ENCODE measurements at regions not wholly inside any gene's neighbourhood (a gene's known extent, or its start where the extent isn't known, plus 50 kb on each side); places are given as distances from the start of the nearest gene placed in this dataset.

DNA sequence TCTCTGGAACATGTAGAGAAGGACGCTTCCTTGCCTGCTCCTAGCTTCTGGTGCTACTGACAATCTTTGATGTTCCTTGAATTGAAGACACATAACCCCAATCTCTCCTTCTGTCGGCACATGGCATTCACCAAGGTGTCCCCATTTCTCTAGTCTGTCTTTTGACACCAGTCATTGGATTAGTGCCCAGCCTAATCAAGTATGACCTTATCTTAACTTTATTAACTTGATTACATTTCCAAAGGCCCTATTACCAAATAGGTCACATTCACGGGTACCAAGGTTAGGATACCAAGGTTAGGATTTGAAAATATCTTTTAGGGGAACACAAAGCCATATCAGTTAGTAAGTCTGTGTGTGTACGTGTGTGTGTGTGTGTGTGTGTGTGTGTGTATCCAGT lies 377.9 kb downstream of the CMPK2 start:
- DNase-seq, result no peak

DNA sequence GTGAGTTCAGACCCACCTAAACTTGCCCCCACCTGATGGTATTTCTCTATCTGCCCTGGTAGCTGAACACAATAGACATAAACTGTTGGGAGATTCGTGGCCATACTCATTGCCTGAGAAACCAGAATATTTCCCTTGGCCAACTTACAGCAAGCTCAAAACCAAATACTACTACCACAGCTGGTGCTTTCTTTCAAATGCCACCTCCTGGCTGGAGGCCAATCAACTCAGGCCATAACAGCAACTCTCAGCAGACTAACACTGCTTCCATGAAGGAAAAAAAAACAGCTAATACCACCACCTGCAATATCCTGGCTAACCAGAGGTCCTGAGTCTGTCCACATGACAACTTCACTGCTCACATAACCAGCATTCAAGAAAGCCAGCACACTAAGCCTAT lies 373.1 kb downstream of the CMPK2 start:
- DNase-seq, result peak; percentile 63

DNA sequence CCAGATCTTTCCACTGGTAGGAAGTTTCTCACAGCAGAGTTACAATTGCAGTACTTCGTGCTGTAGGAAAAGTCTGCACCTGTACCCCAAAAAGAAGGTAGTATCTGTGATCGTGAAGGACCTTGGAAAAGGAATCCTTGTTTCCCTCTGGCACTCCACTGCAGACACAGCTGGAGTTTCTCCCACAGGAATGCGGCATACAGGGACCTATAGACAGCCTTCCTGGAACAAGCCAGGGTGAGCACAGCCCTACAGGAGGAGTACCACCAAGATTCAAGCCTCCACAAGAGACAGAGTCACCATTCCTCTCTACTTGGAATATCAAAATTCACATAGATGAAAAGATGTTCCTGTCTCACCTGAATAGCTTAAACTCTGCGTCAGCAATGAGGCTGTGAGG lies 372.4 kb downstream of the CMPK2 start:
- no peak for DNase-seq

DNA sequence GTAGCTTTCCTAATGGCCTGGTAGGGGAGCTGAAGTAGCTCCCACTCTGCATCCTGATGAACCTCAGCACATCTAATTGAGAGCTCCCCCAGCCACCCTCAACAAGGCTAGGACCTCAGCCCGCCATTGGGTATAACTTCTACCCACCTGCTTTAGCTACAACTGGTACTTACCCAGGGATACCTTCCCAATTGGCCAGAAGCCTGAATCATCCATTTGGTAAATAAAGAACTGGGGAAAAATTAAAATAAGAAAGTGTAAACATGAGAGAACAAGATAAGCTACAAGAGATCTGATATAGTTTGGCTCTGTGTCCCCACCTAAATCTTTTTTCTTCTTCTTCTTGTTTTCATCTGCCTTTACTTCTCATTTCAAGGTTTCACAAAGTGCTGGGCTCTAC lies 372.0 kb downstream of the CMPK2 start:
- DNase-seq, result no peak

DNA sequence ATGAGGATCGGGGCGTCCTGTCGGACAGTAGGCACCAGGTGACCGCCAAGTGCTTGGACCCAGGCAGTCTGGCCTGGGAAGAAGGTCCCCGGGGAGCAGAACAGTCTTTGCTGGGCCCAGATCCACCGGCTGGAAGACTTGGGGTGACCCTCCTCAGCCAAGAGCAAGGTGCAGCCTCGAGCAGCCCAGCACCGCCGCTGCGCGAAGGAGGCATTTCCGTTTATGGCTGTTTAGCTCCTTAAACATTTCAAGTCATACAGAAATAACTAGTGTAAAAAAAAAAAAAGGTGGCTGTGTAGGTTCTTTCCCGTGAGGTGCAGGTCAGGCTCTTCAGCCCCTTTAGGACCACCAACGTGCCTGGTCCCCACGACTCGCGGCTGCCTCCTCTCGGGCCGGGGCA lies 370.2 kb downstream of the CMPK2 start:
- DNase-seq, result no peak

DNA sequence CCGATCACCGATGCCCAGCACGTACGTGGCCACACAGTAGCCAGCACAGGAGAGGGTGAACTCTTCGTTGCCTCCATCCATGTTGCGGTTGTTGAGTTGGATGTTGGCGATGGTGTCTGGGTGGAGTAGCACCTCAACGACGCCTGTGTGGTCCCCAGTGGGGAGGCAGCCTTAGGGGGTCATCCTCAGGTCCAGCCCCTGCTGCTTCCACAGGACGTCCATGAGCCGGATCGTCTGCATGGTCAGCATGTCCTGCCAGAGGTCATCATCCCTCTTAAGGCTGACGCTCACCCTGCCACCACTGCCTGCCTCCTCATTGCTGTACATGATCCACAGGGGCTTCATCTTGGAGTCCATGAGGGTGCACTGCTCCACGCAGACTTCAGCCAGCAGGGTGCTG lies 369.3 kb downstream of the CMPK2 start:
- no peak for DNase-seq

DNA sequence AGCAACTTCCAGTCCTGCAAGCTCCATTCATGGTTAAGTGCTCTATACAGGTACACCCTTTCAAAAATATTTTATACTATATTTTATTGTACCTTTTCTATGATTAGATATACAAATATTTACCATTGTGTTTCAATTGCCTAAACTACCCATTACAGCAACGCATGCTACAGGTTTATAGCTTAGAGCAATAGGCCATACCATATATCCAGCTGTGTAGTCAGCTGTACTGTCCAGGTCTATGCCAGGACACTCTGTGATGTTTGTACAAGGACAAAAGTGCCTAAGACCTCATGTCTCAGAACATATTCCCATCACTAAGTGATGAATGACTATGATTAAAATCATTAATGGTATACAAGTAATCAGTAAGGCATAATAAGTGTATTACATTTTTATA lies 368.7 kb downstream of the CMPK2 start:
- no peak for DNase-seq

DNA sequence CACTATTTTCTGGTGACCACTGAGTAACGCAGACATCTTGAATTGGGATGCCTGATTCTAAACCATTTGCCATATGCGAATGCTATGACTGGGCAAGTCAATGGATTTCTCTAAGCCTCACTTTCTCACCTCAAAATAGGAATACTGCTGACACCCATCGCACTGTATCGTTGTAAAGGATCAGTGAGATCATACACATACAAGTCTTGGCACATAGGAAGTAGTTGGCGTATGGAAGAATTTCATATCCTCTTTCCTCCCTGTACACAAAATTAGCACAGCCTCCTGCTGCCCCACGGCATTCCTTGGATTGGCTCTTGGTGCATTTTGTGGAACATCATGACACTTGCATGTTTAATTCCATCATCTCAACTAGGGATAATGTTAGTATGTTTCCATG lies 366.9 kb downstream of the CMPK2 start:
- no peak for DNase-seq

DNA sequence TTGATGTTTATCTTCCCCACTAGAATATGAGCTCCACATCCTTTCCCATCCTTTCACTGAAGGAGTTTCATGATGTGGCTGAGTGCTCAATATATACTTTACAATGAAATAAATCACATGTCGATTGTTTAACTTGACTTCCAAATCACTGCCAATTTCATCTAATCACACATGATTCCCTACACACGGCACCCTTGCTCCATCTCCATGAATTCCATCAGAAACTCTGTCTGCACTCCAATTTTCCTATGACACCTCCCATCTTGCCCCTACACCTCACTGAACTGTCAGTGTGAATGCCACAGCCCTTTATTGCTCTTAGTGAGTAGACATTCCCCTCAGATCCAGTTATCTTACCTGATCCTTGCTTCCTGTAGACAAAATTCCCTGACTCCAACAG lies 366.0 kb downstream of the CMPK2 start:
- no peak for DNase-seq

DNA sequence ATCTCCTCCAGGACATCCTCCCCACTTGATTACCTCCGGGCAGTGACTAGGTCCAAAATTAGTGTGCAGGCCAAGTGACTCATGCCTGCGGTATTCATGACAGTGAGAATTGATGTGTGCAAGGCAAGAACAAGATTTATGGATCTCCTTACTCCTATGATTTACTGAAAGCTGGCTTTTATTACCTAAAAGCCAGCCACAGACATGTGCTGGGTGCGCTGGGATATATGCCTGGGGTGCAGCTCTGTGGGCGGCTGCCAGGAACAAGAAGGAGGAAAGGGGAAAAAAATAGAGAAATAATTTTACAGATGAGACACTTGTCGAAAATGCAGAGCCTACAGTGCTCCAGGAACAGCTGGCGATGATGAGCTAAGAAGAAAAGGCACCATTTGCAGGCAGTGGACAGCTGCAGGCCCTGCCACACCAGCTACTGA lies 359.3 kb downstream of the CMPK2 start:
- DNase-seq, result no peak

DNA sequence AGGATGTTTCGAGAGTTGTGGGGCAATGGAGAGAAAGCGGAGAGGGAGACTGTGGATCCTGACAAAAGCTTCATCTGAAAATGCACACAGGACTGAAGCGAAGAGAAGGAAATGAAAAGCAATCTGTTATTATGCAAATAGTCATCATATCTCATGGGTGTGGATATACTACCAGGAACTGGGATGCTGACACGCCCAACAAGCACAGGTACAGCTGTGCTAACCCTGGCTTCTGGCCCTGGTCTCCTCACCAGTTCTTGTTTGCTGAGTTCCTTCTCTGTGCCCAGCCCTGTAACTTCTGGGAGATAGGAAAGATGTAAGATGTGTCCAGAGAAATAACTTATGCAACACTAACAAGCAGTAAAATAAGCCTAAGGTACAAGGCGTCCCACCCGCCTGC lies 358.8 kb downstream of the CMPK2 start:
- no peak for DNase-seq

DNA sequence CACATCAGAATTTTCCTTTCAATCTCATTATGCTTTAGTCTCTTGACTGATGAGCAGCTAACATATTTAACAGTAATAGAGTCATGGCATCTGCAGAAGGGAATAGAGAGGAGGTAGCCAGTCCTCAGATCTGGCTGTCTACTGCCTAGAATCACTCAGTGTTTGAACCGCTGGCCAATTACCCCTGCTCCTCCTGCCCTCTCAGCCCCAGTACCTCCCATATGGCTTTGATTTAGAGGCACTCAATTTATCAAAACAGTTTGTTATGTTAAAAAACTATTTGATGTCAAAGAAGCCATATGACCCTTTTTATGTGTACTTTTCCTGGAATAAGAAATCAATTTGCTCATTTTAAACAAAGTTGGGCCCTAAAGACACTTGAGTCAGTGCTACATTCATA lies 355.2 kb downstream of the CMPK2 start:
- DNase-seq, result no peak

DNA sequence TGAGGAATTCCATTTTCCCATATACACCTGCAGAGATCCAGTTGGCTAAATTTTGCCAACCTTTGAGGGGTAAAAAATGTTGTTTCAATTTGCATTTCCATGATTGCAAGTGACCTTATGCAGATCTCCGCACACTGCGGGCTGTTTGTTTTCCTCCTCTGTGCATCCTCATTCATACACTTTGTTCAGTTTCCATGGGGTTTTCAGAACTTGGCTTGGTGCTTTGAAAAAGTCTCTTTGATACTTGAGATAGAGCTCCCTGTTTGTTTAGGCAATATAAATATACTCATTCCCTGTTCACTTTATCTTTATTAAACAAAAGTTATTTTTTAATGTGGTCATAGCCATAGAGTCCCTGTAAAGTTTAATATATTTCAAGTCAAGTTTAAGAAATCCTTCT lies 353.1 kb downstream of the CMPK2 start:
- no peak for DNase-seq

DNA sequence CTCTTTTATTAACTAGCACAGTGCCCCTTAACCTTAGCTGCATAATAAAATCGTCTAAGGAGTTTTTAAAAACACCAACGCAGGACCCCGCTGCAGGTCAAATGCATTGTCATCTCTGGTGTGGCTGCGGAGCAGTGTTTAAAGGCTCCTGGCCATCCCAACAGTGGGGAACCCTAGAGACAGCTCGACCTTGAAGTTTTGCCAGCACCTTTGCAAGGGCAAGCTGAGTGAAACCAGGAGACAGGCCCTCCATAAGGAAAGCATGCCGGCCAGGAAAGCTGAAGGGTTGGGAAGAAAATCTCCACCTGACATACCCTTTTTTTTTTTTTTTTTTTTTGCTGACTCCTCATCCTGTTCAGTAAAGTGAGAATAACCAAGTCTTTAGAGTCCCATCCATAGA lies 349.0 kb downstream of the CMPK2 start:
- no peak for DNase-seq

DNA sequence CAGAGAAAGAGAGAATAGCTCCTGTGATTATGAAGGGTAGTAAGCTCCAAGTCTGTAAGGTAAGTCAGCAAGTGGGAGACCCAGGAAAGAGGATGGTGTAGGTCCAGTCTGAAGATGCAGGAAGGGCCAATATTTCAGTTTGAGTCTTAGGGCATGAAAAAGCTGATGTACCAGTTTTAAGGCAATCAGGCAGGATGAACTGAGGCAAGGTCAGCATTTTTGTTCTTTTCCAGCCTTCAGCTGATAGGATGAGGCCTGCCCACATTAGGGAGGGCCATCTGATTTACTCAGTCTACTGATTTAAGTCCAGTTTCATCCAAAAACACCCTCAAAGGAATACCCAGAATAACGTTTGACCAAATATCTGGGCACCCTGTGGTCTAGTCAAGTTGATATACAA lies 347.3 kb downstream of the CMPK2 start:
- DNase-seq, result no peak

DNA sequence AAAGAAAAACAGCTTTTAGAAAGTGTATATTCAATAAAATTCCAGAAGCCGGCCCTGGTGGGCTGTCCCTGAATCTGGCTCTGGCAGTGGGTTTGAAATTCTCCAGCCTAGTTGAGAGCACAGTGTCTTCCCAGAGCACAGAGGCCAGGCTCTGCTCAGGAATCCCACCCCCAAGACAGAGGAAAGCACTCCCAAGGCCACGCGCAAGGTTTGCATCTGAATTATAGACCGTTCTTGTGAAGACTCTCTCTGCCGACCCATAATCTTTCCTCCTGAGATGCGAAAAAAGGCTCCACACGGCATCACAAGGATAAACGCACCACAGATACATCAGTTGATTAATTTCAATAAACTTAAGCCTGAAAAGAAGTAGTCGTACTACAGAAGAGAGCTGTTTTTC lies 342.2 kb downstream of the CMPK2 start:
- no peak for DNase-seq

DNA sequence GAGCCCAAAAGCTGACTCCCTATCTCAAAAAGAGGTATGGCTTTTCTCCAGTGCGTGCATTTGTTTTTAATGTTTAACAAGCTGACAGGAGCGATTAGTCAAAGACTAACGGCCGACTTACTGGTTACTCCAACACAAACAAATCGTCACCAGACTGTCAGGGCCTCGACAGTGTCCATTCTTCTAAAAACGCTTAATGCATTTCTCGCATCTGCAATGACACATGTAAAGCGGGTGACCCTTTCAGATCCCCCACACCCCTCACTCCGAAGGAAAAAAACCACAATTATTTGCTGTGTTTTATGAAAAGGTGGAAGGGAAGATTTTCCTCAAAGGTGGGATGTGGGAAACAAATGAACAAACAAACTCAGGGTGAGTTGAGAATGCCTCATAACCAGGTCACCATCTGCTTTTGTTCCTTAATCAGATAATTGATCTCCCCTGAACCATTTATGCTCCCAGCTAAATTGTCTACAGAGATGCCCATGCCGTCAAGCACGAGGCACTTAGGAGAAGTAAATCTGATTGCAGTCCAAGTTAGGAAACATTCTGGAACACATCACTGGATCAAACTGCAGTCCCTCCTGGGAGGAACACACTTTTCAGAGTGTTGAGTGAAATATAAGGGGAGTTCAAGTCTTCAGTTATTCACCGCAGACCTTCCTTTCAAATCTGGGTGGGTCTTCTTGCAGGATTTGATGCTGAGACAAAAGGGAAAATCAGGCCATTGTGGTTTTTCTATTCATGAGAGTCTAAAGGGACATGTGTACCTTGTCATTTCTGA lies 340.8 kb downstream of the CMPK2 start:
- no peak for DNase-seq

DNA sequence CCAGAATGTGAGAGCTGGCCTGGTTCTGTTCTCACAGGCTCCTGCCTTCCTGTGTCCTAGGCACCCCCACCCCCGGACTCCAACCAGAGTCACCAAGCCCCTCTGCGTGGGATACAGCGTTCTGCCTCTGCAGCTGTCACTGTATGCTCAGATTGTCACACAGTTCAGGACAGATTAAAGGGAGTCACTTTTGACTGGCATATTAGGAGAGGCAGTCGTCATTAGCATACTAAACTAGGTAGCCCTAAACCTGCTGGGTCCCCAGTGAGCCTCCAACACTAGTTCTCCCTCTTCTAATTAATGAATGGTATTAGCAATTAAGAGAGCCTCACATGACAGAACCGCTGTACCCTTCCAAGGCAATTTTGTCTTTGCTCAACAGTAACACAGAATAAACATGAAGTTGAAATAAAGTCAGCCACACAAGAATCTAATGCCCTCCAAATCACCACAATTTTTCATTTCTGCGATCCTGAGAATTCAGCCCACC lies 340.2 kb downstream of the CMPK2 start:
- peak; percentile 16 for DNase-seq

DNA sequence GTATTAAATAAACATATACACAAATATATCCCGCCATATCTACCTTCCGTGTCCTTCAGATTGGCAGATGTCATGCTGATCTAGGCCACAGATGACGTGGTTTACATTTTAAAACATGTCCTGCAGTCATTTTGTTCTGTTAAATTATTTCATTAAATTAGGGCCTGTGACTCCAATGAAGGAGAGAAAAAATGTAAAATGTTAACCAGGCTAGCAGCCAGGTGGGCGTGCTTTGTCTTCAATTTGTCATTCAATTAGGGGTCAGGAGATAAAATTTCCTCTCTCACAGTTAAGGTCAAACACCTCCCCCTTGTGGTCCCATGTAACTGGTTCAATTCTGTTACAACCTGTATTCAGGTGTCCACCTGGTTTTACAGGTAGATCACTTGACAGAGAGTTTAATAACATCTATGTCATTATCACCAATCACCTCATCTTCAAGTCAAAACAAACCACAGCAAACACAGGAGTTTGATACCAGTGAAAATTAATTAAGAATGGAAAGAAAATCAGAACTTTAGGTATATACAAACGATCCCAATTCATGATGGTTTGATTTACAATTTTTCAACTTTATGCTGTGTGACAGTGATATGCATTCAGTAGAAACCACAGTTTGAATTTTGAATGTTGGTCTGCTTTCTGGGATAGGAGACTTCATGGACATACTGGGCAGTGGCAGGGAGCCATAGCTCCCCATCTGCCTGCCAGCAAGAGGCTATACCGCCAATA lies 339.4 kb downstream of the CMPK2 start:
- peak; percentile 83 for DNase-seq

DNA sequence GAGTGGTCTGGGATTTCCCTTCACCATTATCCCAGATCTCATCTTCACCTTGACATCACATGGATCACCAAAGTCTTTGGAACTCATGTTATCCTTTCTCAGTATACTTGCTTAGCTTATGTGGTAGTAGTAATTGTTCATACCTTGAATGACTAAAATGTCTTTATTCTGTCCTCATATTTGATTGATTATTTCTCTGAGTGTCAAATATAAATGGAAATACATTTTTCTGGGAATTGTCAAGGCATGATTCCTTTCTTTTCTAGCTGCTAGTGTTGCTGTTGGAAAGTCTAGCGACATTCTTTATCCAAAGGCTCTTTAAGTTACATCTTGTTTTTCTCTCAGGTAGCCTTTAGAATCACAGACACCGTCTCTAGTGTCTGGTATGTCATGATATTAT lies 334.4 kb downstream of the CMPK2 start:
- no peak for DNase-seq

DNA sequence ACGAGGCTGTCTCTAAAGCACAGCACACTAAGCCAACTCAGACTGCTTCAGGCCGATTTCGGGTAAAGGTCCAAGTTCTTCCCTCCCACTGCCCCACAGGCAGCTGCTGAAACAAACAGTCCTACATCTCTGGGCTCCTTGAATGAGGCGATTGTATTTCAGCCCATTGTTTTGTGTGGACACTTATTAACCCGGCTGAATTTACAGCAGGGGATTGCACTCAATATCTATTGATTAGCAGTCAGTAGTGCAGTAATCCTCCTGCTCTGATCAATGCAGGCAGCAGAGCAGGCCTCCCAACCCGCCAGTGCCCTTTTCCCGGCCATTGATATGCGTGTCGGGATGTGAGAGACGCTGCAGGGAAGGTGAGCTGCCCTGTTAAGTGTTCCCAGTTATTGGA lies 330.1 kb downstream of the CMPK2 start:
- DNase-seq, result no peak

DNA sequence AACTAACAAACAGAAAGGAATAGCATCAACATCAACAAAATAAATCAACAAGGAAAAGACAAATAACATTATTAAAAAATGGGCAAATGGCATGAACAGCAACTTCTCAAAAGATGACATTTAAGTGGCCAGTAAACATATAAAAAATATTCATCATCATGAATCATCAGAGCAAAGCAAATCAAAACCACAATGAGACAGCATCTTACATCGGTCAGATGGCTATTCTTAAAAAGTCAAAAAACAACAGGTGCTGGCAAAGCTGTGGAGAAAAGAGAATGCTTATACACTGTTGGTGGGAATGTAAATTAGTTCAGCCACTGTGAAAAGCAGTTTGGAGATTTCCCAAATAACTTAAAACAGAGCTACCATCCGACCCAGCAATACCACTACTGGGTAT lies 327.1 kb downstream of the CMPK2 start:
- DNase-seq, result no peak

DNA sequence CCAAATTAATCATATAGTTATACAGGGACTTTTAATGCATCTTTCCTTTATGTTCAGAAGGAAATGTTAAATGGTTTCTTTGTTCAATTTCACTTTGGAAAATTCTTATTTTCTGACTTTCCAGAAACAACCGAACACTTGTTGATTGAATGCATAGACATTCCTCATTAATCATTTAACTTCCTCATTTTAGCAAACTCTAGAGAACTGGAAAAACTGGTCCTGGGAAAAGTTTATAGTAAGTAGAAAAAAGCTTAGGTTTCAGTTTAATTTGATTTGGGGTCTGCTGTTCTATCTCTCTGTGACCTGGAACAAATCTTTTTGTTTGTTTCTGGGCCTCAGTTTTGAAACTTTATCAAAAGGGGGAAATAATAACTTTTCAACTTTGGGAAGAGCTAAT lies 320.4 kb downstream of the CMPK2 start:
- DNase-seq, result no peak

DNA sequence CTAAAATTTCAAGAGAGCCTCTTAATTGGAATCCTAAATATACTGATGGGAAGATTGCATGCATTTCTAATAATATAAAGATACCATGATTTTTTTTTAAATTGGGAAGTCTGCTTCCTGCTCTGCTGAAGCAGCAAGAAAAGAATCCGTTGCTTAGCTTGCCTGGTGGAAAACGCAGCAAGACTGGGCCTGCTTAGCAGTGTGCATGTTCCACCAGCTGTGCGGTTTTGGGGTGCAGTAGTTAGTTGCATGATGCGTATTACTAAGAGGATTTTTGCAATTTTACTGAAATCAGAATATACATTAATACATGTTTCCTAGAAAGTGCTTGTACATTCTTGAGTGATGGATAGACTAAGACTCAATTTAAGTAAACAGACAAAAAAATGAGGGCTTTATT lies 319.9 kb downstream of the CMPK2 start:
- no peak for DNase-seq

DNA sequence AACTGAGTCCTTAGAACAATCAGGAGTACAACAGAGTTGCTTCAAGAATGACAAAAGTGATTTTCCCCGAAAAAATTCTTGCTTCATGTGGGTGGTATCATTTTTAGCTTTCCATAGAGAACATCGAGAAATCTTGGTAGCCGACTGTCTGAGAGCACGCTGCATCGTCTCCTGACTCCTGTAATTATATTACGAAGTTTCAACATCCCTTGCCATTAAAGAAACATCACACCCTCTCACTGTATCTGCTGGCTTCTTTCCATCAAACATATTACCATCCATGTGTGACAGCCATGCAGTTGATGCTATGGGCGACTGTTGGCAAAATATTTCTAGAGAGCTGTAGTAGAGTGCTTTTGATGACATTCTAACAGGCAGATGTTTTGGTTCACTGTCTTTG lies 311.2 kb downstream of the CMPK2 start:
- no peak for DNase-seq
